GM19099 (cell line): ENCODE measurements at regions not wholly inside any gene's neighbourhood (a gene's known extent, or its start where the extent isn't known, plus 50 kb on each side); places are given as distances from the start of the nearest gene placed in this dataset.

Source experiments
- POLR2A ChIP-seq: IDR thresholded peaks from 3 replicates; pipeline ENCODE4 v1.6.1; 2011; ENCODE audit warnings: low read depth; ENCODE audit not compliant: insufficient read length; ENCODE audit errors: extremely low read depth

- no peak for TF ChIP-seq POLR2A
Observed at GRCh38 chr5:88556406-88556805, 287.8 kb upstream of the TMEM161B start.

- TF ChIP-seq POLR2A = no peak
Observed at GRCh38 chr5:88555674-88556073, 287.0 kb upstream of the TMEM161B start.

GRCh38 chr5:88553986-88554385 is 285.3 kb upstream of the TMEM161B start:
- TF ChIP-seq POLR2A = no peak

GRCh38 chr5:88553136-88553875 is 284.7 kb upstream of the TMEM161B start:
- no peak for TF ChIP-seq POLR2A

- TF ChIP-seq POLR2A = no peak
Observed at GRCh38 chr5:88552426-88552825, 283.8 kb upstream of the TMEM161B start.

GRCh38 chr5:88551724-88552345 is 283.2 kb upstream of the TMEM161B start:
- no peak for TF ChIP-seq POLR2A

- no peak for TF ChIP-seq POLR2A
Observed at GRCh38 chr5:88550736-88551135, 282.1 kb upstream of the TMEM161B start.

GRCh38 chr5:88548136-88548805 is 279.6 kb upstream of the TMEM161B start:
- no peak for TF ChIP-seq POLR2A

GRCh38 chr5:88545338-88545737 is 276.7 kb upstream of the TMEM161B start:
- no peak for TF ChIP-seq POLR2A

GRCh38 chr5:88544671-88545070 is 276.0 kb upstream of the TMEM161B start:
- no peak for TF ChIP-seq POLR2A

GRCh38 chr5:88544136-88544645 is 275.5 kb upstream of the TMEM161B start:
- no peak for TF ChIP-seq POLR2A

- TF ChIP-seq POLR2A = no peak
Observed at GRCh38 chr5:88542786-88543185, 274.1 kb upstream of the TMEM161B start.

- no peak for TF ChIP-seq POLR2A
Observed at GRCh38 chr5:88540471-88541115, 271.9 kb upstream of the TMEM161B start.

GRCh38 chr5:88539693-88540365 is 271.2 kb upstream of the TMEM161B start:
- TF ChIP-seq POLR2A = no peak

- TF ChIP-seq POLR2A = no peak
Observed at GRCh38 chr5:88539026-88539425, 270.4 kb upstream of the TMEM161B start.
